ENCODE measurements at regions not wholly inside any gene's neighbourhood (a gene's known extent, or its start where the extent isn't known, plus 50 kb on each side); places are given as distances from the start of the nearest gene placed in this dataset.

GRCh38 chr5:135641319-135641718 lies 62.5 kb upstream of the CXCL14 start:
- no peak for DNase-seq (ENCODE audit: low read depth in 4 of 4, low spot score in 3 of 4)

- DNase-seq (ENCODE audit: low read depth in 4 of 4, low spot score in 3 of 4): peak in 2 of 4 donors; percentile 14 to 15
Measured at GRCh38 chr5:135635451-135635850, 56.7 kb upstream of the CXCL14 start.

- no peak for DNase-seq (ENCODE audit: low read depth in 4 of 4, low spot score in 3 of 4)
Measured at GRCh38 chr5:135632798-135633197, 54.0 kb upstream of the CXCL14 start.

- no peak for DNase-seq (ENCODE audit: low read depth in 4 of 4, low spot score in 3 of 4)
Measured at GRCh38 chr5:135631391-135631790, 52.6 kb upstream of the CXCL14 start.

- DNase-seq (ENCODE audit: low read depth in 4 of 4, low spot score in 3 of 4): no peak
Measured at GRCh38 chr5:135629666-135630065, 50.9 kb upstream of the CXCL14 start.

GRCh38 chr5:135628771-135629563 lies 50.2 kb upstream of the CXCL14 start:
- no peak for DNase-seq (ENCODE audit: low read depth in 4 of 4, low spot score in 3 of 4)
